ENCODE measurements at regions not wholly inside any gene's neighbourhood (a gene's known extent, or its start where the extent isn't known, plus 50 kb on each side); places are given as distances from the start of the nearest gene placed in this dataset.

DNA sequence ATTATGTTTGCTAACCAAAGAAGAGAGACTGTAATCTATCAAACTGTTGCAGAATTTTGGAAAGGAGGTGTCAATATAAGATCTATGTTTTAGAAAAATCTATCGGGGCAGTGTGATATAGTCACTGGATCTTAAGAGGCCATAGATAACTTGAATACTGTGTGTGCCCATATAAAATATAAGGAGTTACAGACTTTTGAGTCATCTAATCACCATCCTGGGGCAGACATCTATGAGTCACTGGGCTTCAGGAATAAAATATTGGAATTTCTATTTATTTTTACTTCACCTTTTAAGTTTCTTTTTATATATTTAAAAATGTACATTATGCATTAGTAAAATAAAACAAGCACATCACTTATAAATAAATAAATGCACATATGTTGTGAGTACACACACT lies 509.3 kb upstream of the MAN1A1 start:
- no peaks in the 10 kb centered on the region for H3K9me3 ChIP-seq (ENCODE audit: low read depth)
- H3K36me3 ChIP-seq: no peaks in the 10 kb centered on the region
- H3K27ac ChIP-seq: no peak overlapping the region
- H3K4me1 ChIP-seq (ENCODE audit: low read depth): no peaks in the 10 kb centered on the region
- no peak overlapping the region for H3K4me3 ChIP-seq
- no peaks in the 10 kb centered on the region for H3K27me3 ChIP-seq
- DNase-seq (ENCODE audit: low read depth in 1 of 2, low spot score in 1 of 2): no peak
- no peak for TF ChIP-seq CTCF (IDR thresholded peaks at IDR 0.05; ENCODE audit: low read depth, low read length)

DNA sequence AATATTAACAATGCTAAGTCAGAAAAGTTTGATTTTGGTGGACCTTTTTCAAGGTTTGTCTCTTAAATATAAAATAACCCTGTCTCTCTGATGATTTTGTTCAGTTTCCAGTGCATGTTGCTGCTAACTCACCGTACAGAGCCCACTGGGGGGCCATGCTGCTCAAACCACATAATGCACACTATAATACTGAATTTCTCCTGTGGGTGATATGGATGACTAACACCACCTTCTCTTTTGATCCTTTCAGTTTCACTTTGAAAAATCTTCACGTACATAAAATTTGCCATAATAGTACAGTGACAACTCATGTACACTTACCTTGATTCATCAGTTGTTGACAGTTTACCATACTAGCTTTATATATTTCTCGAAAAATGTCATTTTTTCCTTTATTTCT lies 506.6 kb upstream of the MAN1A1 start:
- no peak for DNase-seq (ENCODE audit: low read depth in 1 of 2, low spot score in 1 of 2)
- no peaks in the 10 kb centered on the region for H3K9me3 ChIP-seq (ENCODE audit: low read depth)
- TF ChIP-seq CTCF (IDR thresholded peaks at IDR 0.05; ENCODE audit: low read depth, low read length): no peak
- no peaks in the 10 kb centered on the region for H3K36me3 ChIP-seq
- H3K27me3 ChIP-seq: no peaks in the 10 kb centered on the region
- no peaks in the 10 kb centered on the region for H3K4me1 ChIP-seq (ENCODE audit: low read depth)
- H3K4me3 ChIP-seq: no peak overlapping the region
- no peak overlapping the region for H3K27ac ChIP-seq

DNA sequence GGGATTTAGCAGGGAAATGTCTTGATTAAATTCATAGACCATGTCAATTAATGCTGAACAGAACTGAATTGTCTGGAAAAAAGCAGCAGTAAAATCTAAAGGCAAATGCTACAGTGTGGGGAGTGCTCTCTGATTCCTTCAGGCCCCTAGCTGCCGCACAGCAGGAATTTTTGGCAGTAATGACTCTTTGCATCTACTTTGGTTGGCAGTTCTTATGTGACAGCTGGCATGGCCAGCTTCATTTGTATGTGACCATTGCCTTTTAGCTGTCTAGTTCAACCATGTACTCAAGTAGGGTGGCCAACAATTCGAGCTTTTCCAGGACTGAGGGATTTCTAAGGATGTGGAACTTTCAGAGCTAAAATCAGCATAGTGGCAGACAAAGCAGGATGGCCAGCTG lies 499.1 kb upstream of the MAN1A1 start:
- no peaks in the 10 kb centered on the region for H3K27me3 ChIP-seq
- H3K27ac ChIP-seq: no peak overlapping the region
- H3K36me3 ChIP-seq: no peaks in the 10 kb centered on the region
- no peak overlapping the region for H3K4me3 ChIP-seq
- no peaks in the 10 kb centered on the region for H3K9me3 ChIP-seq (ENCODE audit: low read depth)
- TF ChIP-seq CTCF (IDR thresholded peaks at IDR 0.05; ENCODE audit: low read depth, low read length): no peak
- no peak for DNase-seq (ENCODE audit: low read depth in 1 of 2, low spot score in 1 of 2)
- H3K4me1 ChIP-seq (ENCODE audit: low read depth): no peaks in the 10 kb centered on the region

- no peak for DNase-seq (ENCODE audit: low read depth in 1 of 2, low spot score in 1 of 2)
- TF ChIP-seq CTCF (IDR thresholded peaks at IDR 0.05; ENCODE audit: low read depth, low read length): no peak
Observed at GRCh38 chr6:119845161-119845560, 495.6 kb upstream of the MAN1A1 start.

DNA sequence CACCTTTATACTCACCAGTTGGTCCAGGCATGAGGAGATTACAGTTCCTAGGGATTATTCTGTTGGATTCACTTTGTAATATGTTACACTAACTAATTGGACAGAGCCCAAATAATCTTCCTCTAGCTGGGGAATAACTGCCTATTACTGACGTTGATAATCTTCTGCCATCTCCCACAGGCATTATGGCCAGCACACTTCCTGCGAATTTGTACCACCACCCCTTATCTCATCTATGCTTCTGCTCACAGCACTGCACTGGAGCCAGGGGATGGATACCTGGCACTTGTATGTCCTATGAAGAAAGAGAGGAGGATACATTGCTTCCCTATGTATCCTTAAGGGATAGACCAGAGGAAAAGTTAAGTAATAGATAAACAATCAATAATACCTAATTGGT lies 494.8 kb upstream of the MAN1A1 start:
- Histone ChIP-seq H3K9me3 (ENCODE audit: low read depth) (no peaks in the 10 kb centered on the region), H3K4me1 (ENCODE audit: low read depth) (no peaks in the 10 kb centered on the region), H3K4me3 (no peak overlapping the region), H3K27me3 (no peaks in the 10 kb centered on the region), H3K27ac (no peak overlapping the region), H3K36me3 (no peaks in the 10 kb centered on the region)
- TF ChIP-seq CTCF (IDR thresholded peaks at IDR 0.05; ENCODE audit: low read depth, low read length): no peak
- DNase-seq (ENCODE audit: low read depth in 1 of 2, low spot score in 1 of 2): no peak

More at GRCh38 chr6:119845161-119845560, 495.6 kb upstream of the MAN1A1 start:
- Histone ChIP-seq H3K27ac (no peak overlapping the region), H3K36me3 (no peaks in the 10 kb centered on the region), H3K9me3 (ENCODE audit: low read depth) (no peaks in the 10 kb centered on the region), H3K4me3 (no peak overlapping the region), H3K4me1 (ENCODE audit: low read depth) (no peaks in the 10 kb centered on the region), H3K27me3 (no peaks in the 10 kb centered on the region)

- TF ChIP-seq CTCF (IDR thresholded peaks at IDR 0.05; ENCODE audit: low read depth, low read length): no peak
- Histone ChIP-seq H3K4me1 (ENCODE audit: low read depth) (no peaks in the 10 kb centered on the region), H3K27ac (no peak overlapping the region), H3K9me3 (ENCODE audit: low read depth) (no peaks in the 10 kb centered on the region), H3K4me3 (no peak overlapping the region), H3K36me3 (no peaks in the 10 kb centered on the region), H3K27me3 (no peaks in the 10 kb centered on the region)
- DNase-seq (ENCODE audit: low read depth in 1 of 2, low spot score in 1 of 2): no peak
Observed at GRCh38 chr6:119842191-119842590, 492.6 kb upstream of the MAN1A1 start.

All from cardiac muscle cell (in vitro differentiated cells and primary cell).